ENCODE measurements at regions not wholly inside any gene's neighbourhood (a gene's known extent, or its start where the extent isn't known, plus 50 kb on each side); places are given as distances from the start of the nearest gene placed in this dataset.

- TF ChIP-seq CTCF (IDR thresholded peaks at IDR 0.05; ENCODE audit: insufficient read depth, low read length): no peak
- TF ChIP-seq POLR2AphosphoS5 (IDR thresholded peaks at IDR 0.05; ENCODE audit: low read depth): no peak
- no peak for TF ChIP-seq REST (IDR thresholded peaks at IDR 0.05; ENCODE audit: insufficient replicate concordance, low read depth)
These were observed 409.5 kb downstream of the BTBD3 start for GRCh38 chr20:12327205-12327604.

Measured in HL-60 (cell line).